GM12878 (cell line): ENCODE measurements at regions not wholly inside any gene's neighbourhood (a gene's known extent, or its start where the extent isn't known, plus 50 kb on each side); places are given as distances from the start of the nearest gene placed in this dataset.

Experiments used
- CEBPZ ChIP-seq: fragments of 150-350 bp; IDR thresholded peaks from 2 replicates; pipeline ENCODE4 v1.6.1; 2016; ENCODE audit warnings: low read depth, low read length
- CUX1 ChIP-seq: IDR thresholded peaks from 2 replicates; pipeline ENCODE4 v1.6.1; 2012; ENCODE audit warnings: improper control_type of control experiment, low read depth, low read length; ENCODE audit not compliant: insufficient replicate concordance
- IRF4 ChIP-seq: IDR thresholded peaks from 2 replicates; pipeline ENCODE4 v1.6.1; 2011; ENCODE audit warnings: low read depth, low read length
- MXI1 ChIP-seq: fragments of 150-350 bp; IDR thresholded peaks from 2 replicates; pipeline ENCODE4 v1.6.1; 2011; ENCODE audit warnings: low read depth, mild to moderate bottlenecking, inconsistent platforms, low read length, improper control_type of control experiment
- POLR2AphosphoS5 ChIP-seq: IDR thresholded peaks from 2 replicates; pipeline ENCODE4 v1.6.1; 2011; ENCODE audit warnings: mild to moderate bottlenecking, low read length, inconsistent platforms
- RB1 ChIP-seq: fragments of 450-650 bp; formaldehyde crosslinking; IDR thresholded peaks from 2 replicates; pipeline ENCODE4 v1.6.1; 2017; ENCODE audit warnings: mild to moderate bottlenecking, borderline replicate concordance
- SIN3A ChIP-seq: IDR thresholded peaks from 2 replicates; pipeline ENCODE4 v1.6.1; 2012; ENCODE audit warnings: low read depth, low read length, improper control_type of control experiment
- SREBF2 ChIP-seq: IDR thresholded peaks from 2 replicates; pipeline ENCODE4 v1.6.1; 2012; ENCODE audit warnings: mild to moderate bottlenecking, low read length
- SRF ChIP-seq, 2 experiments: IDR thresholded peaks; 2 replicates each; pipeline ENCODE4 v1.6.1; 2011; ENCODE audit warnings: low read depth in 2 of 2, low read length in 2 of 2, mild to moderate bottlenecking in 1 of 2, moderate library complexity in 1 of 2
- STAT1 ChIP-seq: fragments of 450-650 bp; conservative IDR thresholded peaks from 2 replicates; pipeline ENCODE4 v1.6.1; 2014; ENCODE audit warnings: antibody characterized with exemption, mild to moderate bottlenecking
- WRNIP1 ChIP-seq: IDR thresholded peaks from 2 replicates; pipeline ENCODE4 v1.6.1; 2011; ENCODE audit warnings: low read depth, low read length, improper control_type of control experiment, borderline replicate concordance
- ZBTB33 ChIP-seq: fragments of 450-650 bp; IDR thresholded peaks from 2 replicates; pipeline ENCODE4 v1.6.1; 2017; ENCODE audit warnings: mild to moderate bottlenecking
- TF ChIP-seq, protein P1 (sequence below): fragments of 450-650 bp; formaldehyde crosslinking; IDR thresholded peaks from 2 replicates; pipeline ENCODE4 v1.4.0; 2020; ENCODE audit warnings: mild to moderate bottlenecking, moderate library complexity
- TF ChIP-seq, protein P2 (sequence below): fragments of 150-350 bp; IDR thresholded peaks from 2 replicates; pipeline ENCODE4 v1.6.1; 2014; ENCODE audit warnings: mild to moderate bottlenecking, low read depth, low read length

DNA sequence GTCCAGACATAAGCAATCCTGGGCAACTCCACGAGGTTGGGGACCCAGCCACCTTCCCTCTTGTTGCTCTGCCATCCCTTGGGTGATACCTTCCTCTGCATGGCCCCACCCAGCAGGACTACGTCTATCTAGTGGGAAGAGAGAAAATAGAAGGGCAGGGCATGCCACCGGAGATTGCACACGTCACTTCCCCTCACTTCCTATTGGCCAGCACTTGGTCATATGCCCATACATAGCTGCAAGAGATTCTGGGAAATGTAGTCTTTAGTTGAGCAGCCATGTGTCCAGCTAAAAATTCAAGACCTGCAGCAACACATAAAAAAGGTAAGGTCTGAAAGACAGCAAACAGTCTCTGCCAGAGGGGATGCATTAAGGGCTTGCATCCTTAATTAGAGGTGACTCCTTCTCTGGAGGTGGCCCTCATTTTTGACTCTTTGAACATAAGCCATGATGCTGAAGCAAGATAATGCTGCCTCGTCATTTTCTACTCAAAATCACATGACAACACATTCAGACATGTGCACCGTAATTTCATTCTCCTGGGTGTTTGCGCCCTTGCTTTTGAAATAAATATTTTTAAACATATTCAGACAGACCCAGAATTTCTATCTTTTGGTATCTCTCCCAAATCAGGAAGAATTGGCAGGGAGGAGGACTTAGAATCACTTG is 91.8 kb upstream of the PWP1 start (continued):
- TF ChIP-seq, protein P1, sequence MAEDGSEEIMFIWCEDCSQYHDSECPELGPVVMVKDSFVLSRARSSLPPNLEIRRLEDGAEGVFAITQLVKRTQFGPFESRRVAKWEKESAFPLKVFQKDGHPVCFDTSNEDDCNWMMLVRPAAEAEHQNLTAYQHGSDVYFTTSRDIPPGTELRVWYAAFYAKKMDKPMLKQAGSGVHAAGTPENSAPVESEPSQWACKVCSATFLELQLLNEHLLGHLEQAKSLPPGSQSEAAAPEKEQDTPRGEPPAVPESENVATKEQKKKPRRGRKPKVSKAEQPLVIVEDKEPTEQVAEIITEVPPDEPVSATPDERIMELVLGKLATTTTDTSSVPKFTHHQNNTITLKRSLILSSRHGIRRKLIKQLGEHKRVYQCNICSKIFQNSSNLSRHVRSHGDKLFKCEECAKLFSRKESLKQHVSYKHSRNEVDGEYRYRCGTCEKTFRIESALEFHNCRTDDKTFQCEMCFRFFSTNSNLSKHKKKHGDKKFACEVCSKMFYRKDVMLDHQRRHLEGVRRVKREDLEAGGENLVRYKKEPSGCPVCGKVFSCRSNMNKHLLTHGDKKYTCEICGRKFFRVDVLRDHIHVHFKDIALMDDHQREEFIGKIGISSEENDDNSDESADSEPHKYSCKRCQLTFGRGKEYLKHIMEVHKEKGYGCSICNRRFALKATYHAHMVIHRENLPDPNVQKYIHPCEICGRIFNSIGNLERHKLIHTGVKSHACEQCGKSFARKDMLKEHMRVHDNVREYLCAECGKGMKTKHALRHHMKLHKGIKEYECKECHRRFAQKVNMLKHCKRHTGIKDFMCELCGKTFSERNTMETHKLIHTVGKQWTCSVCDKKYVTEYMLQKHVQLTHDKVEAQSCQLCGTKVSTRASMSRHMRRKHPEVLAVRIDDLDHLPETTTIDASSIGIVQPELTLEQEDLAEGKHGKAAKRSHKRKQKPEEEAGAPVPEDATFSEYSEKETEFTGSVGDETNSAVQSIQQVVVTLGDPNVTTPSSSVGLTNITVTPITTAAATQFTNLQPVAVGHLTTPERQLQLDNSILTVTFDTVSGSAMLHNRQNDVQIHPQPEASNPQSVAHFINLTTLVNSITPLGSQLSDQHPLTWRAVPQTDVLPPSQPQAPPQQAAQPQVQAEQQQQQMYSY (CRISPR knock-in tag) = no peak
- TF ChIP-seq CUX1 = no peak
- TF ChIP-seq WRNIP1 = no peak
- TF ChIP-seq SREBF2 = no peak
- TF ChIP-seq POLR2AphosphoS5 = no peak
- TF ChIP-seq SIN3A = no peak
- no peak for TF ChIP-seq RB1
- no peak for TF ChIP-seq CEBPZ
- no peak for TF ChIP-seq MXI1
- TF ChIP-seq, protein P2, sequence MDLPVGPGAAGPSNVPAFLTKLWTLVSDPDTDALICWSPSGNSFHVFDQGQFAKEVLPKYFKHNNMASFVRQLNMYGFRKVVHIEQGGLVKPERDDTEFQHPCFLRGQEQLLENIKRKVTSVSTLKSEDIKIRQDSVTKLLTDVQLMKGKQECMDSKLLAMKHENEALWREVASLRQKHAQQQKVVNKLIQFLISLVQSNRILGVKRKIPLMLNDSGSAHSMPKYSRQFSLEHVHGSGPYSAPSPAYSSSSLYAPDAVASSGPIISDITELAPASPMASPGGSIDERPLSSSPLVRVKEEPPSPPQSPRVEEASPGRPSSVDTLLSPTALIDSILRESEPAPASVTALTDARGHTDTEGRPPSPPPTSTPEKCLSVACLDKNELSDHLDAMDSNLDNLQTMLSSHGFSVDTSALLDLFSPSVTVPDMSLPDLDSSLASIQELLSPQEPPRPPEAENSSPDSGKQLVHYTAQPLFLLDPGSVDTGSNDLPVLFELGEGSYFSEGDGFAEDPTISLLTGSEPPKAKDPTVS = no peak
- TF ChIP-seq STAT1 = no peak
- TF ChIP-seq IRF4 = no peak
- no peak for TF ChIP-seq ZBTB33
- TF ChIP-seq SRF (IDR thresholded peaks at IDR 0.05; ENCODE audit: low read depth in 2 of 2, low read length in 2 of 2) = no peak
